ENCODE measurements at regions not wholly inside any gene's neighbourhood (a gene's known extent, or its start where the extent isn't known, plus 50 kb on each side); places are given as distances from the start of the nearest gene placed in this dataset.
A peak's percentile ranks its signal among the peaks of the same experiment; 100 is the strongest.

- no peak overlapping the region for H3K4me3 Mint-ChIP-seq
- no peaks in the 10 kb centered on the region for H3K36me3 Mint-ChIP-seq
- peaks cover 12% of the 10 kb centered on the region for H3K27me3 Mint-ChIP-seq
- no peak overlapping the region for H3K27ac Mint-ChIP-seq
- H3K4me1 Mint-ChIP-seq: no peaks in the 10 kb centered on the region
- H3K9me3 Mint-ChIP-seq: no peaks in the 10 kb centered on the region
Observed at GRCh38 chr2:38155015-38155414, 79.1 kb upstream of the CYP1B1 start.

GRCh38 chr2:38154395-38154794 is 78.4 kb upstream of the CYP1B1 start:
- Mint-ChIP-seq H3K4me3 (no peak overlapping the region), H3K9me3 (no peaks in the 10 kb centered on the region), H3K4me1 (no peaks in the 10 kb centered on the region), H3K36me3 (no peaks in the 10 kb centered on the region), H3K27me3 (peaks cover 12% of the 10 kb centered on the region), H3K27ac (no peak overlapping the region)

- H3K27me3 Mint-ChIP-seq: peaks cover 12% of the 10 kb centered on the region
- H3K4me3 Mint-ChIP-seq: no peak overlapping the region
- H3K9me3 Mint-ChIP-seq: no peaks in the 10 kb centered on the region
- H3K4me1 Mint-ChIP-seq: no peaks in the 10 kb centered on the region
- H3K27ac Mint-ChIP-seq: no peak overlapping the region
- no peaks in the 10 kb centered on the region for H3K36me3 Mint-ChIP-seq
Observed at GRCh38 chr2:38153476-38154135, 77.7 kb upstream of the CYP1B1 start.

- H3K27me3 Mint-ChIP-seq: peaks cover 12% of the 10 kb centered on the region
- H3K4me3 Mint-ChIP-seq: no peak overlapping the region
- H3K27ac Mint-ChIP-seq: no peak overlapping the region
- H3K36me3 Mint-ChIP-seq: no peaks in the 10 kb centered on the region
- no peaks in the 10 kb centered on the region for H3K9me3 Mint-ChIP-seq
- no peaks in the 10 kb centered on the region for H3K4me1 Mint-ChIP-seq
Observed at GRCh38 chr2:38152913-38153312, 77.0 kb upstream of the CYP1B1 start.

GRCh38 chr2:38152035-38152434 is 76.1 kb upstream of the CYP1B1 start:
- Mint-ChIP-seq H3K4me3 (no peak overlapping the region), H3K9me3 (peaks cover 0 to 3% (median 0%) of the 10 kb centered on the region in 3 donors), H3K36me3 (peaks cover 2% of the 10 kb centered on the region), H3K27ac (no peak overlapping the region), H3K27me3 (peaks cover 10% of the 10 kb centered on the region), H3K4me1 (no peaks in the 10 kb centered on the region)

GRCh38 chr2:38149531-38149930 is 73.6 kb upstream of the CYP1B1 start:
- H3K4me3 Mint-ChIP-seq: no peak overlapping the region
- H3K9me3 Mint-ChIP-seq: peaks cover 0 to 3% (median 0%) of the 10 kb centered on the region in 3 donors
- no peaks in the 10 kb centered on the region for H3K4me1 Mint-ChIP-seq
- peaks cover 2% of the 10 kb centered on the region for H3K36me3 Mint-ChIP-seq
- peaks cover 8% of the 10 kb centered on the region for H3K27me3 Mint-ChIP-seq
- no peak overlapping the region for H3K27ac Mint-ChIP-seq

- Mint-ChIP-seq H3K27me3 (peaks cover 2% of the 10 kb centered on the region), H3K4me1 (no peaks in the 10 kb centered on the region), H3K9me3 (peaks cover 0 to 3% (median 0%) of the 10 kb centered on the region in 3 donors), H3K27ac (no peak overlapping the region), H3K4me3 (no peak overlapping the region), H3K36me3 (peaks cover 2% of the 10 kb centered on the region)
Observed at GRCh38 chr2:38148501-38148900, 72.5 kb upstream of the CYP1B1 start.

GRCh38 chr2:38147333-38148121 is 71.6 kb upstream of the CYP1B1 start:
- Mint-ChIP-seq H3K36me3 (peaks cover 2% of the 10 kb centered on the region), H3K27me3 (peaks cover 1% of the 10 kb centered on the region), H3K4me1 (no peaks in the 10 kb centered on the region), H3K4me3 (no peak overlapping the region), H3K9me3 (peaks cover 0 to 3% (median 2%) of the 10 kb centered on the region in 3 donors), H3K27ac (no peak overlapping the region)

GRCh38 chr2:38146907-38147307 is 71.0 kb upstream of the CYP1B1 start:
- peak overlapping the region in 1 of 4 donors; percentile 4 for H3K4me3 Mint-ChIP-seq

GRCh38 chr2:38146275-38146906 is 70.4 kb upstream of the CYP1B1 start:
- Mint-ChIP-seq H3K4me3 (no peak overlapping the region), H3K4me1 (no peaks in the 10 kb centered on the region), H3K9me3 (peaks cover 0 to 3% (median 2%) of the 10 kb centered on the region in 3 donors), H3K36me3 (peaks cover 2% of the 10 kb centered on the region), H3K27me3 (peaks cover 3% of the 10 kb centered on the region), H3K27ac (no peak overlapping the region)

More at GRCh38 chr2:38146907-38147307, 71.0 kb upstream of the CYP1B1 start:
- H3K27ac Mint-ChIP-seq: no peak overlapping the region
- H3K4me1 Mint-ChIP-seq: no peaks in the 10 kb centered on the region
- H3K27me3 Mint-ChIP-seq: peaks cover 2% of the 10 kb centered on the region
- peaks cover 0 to 3% (median 2%) of the 10 kb centered on the region in 3 donors for H3K9me3 Mint-ChIP-seq
- peaks cover 2% of the 10 kb centered on the region for H3K36me3 Mint-ChIP-seq

GRCh38 chr2:38145236-38145635 is 69.3 kb upstream of the CYP1B1 start:
- no peak overlapping the region for H3K27ac Mint-ChIP-seq
- H3K4me1 Mint-ChIP-seq: no peaks in the 10 kb centered on the region
- H3K4me3 Mint-ChIP-seq: no peak overlapping the region
- H3K9me3 Mint-ChIP-seq: peaks cover 0 to 3% (median 2%) of the 10 kb centered on the region in 3 donors
- peaks cover 2% of the 10 kb centered on the region for H3K36me3 Mint-ChIP-seq
- peaks cover 6% of the 10 kb centered on the region for H3K27me3 Mint-ChIP-seq

GRCh38 chr2:38142627-38143026 is 66.7 kb upstream of the CYP1B1 start:
- Mint-ChIP-seq H3K36me3 (peaks cover 1% of the 10 kb centered on the region), H3K27me3 (peaks cover 21% of the 10 kb centered on the region), H3K4me1 (no peaks in the 10 kb centered on the region), H3K9me3 (peaks cover 0 to 2% (median 1%) of the 10 kb centered on the region in 3 donors), H3K27ac (no peak overlapping the region), H3K4me3 (no peak overlapping the region)

GRCh38 chr2:38141501-38141900 is 65.5 kb upstream of the CYP1B1 start:
- no peak overlapping the region for H3K4me3 Mint-ChIP-seq
- H3K27me3 Mint-ChIP-seq: peaks cover 21% of the 10 kb centered on the region
- H3K36me3 Mint-ChIP-seq: no peaks in the 10 kb centered on the region
- no peaks in the 10 kb centered on the region for H3K4me1 Mint-ChIP-seq
- H3K27ac Mint-ChIP-seq: no peak overlapping the region
- H3K9me3 Mint-ChIP-seq: peaks cover 0 to 3% (median 3%) of the 10 kb centered on the region in 3 donors

GRCh38 chr2:38138996-38139395 is 63.0 kb upstream of the CYP1B1 start:
- no peak overlapping the region for H3K27ac Mint-ChIP-seq
- H3K36me3 Mint-ChIP-seq: no peaks in the 10 kb centered on the region
- peaks cover 0 to 5% (median 4%) of the 10 kb centered on the region in 3 donors for H3K9me3 Mint-ChIP-seq
- H3K4me3 Mint-ChIP-seq: no peak overlapping the region
- peaks cover 23% of the 10 kb centered on the region for H3K27me3 Mint-ChIP-seq
- no peaks in the 10 kb centered on the region for H3K4me1 Mint-ChIP-seq

- Mint-ChIP-seq H3K36me3 (no peaks in the 10 kb centered on the region), H3K4me3 (peak overlapping the region in 1 of 4 donors; percentile 8), H3K27me3 (peaks cover 23% of the 10 kb centered on the region), H3K4me1 (no peaks in the 10 kb centered on the region), H3K9me3 (peaks cover 0 to 5% (median 4%) of the 10 kb centered on the region in 3 donors), H3K27ac (no peak overlapping the region)
Observed at GRCh38 chr2:38138419-38138818, 62.5 kb upstream of the CYP1B1 start.
